ENCODE measurements at regions not wholly inside any gene's neighbourhood (a gene's known extent, or its start where the extent isn't known, plus 50 kb on each side); places are given as distances from the start of the nearest gene placed in this dataset.
"Not testable (repeated sequence)": the region's sequence is repeated elsewhere in the genome, so short reads cannot be mapped to it uniquely, and the experiment has no call there.

GRCh38 chr4:120299631-120300030, 233.0 kb upstream of the MAD2L1 start:
- DNase-seq (ENCODE audit: low spot score) = no peak

- DNase-seq (ENCODE audit: low spot score) = no peak
These were observed 226.7 kb upstream of the MAD2L1 start for GRCh38 chr4:120293341-120293740.

- DNase-seq (ENCODE audit: low spot score) = no peak
These were observed 224.9 kb upstream of the MAD2L1 start for GRCh38 chr4:120291541-120291940.

- DNase-seq (ENCODE audit: low spot score) = no peak
These were observed 223.9 kb upstream of the MAD2L1 start for GRCh38 chr4:120290553-120290952.

GRCh38 chr4:120286813-120287212, 220.2 kb upstream of the MAD2L1 start:
- no peak for DNase-seq (ENCODE audit: low spot score)

- DNase-seq (ENCODE audit: low spot score) = no peak
These were observed 214.9 kb upstream of the MAD2L1 start for GRCh38 chr4:120281581-120281980.

- DNase-seq (ENCODE audit: low spot score) = no peak
These were observed 210.7 kb upstream of the MAD2L1 start for GRCh38 chr4:120277391-120277790.

GRCh38 chr4:120266602-120267001, 200.0 kb upstream of the MAD2L1 start:
- DNase-seq (ENCODE audit: low spot score) = no peak

GRCh38 chr4:120263618-120264017, 197.0 kb upstream of the MAD2L1 start:
- DNase-seq (ENCODE audit: low spot score) = no peak

- DNase-seq (ENCODE audit: low spot score) = no peak
These were observed 194.5 kb upstream of the MAD2L1 start for GRCh38 chr4:120261117-120261516.

- DNase-seq (ENCODE audit: low spot score) = not testable (repeated sequence)
These were observed 189.6 kb upstream of the MAD2L1 start for GRCh38 chr4:120256112-120256775.

- DNase-seq (ENCODE audit: low spot score) = no peak
These were observed 171.8 kb upstream of the MAD2L1 start for GRCh38 chr4:120238277-120238973.

GRCh38 chr4:120236873-120237272, 170.2 kb upstream of the MAD2L1 start:
- no peak for DNase-seq (ENCODE audit: low spot score)

- DNase-seq (ENCODE audit: low spot score) = no peak
These were observed 165.4 kb upstream of the MAD2L1 start for GRCh38 chr4:120232050-120232449.

GRCh38 chr4:120228086-120228485, 161.4 kb upstream of the MAD2L1 start:
- no peak for DNase-seq (ENCODE audit: low spot score)

GRCh38 chr4:120227554-120227953, 160.9 kb upstream of the MAD2L1 start:
- no peak for DNase-seq (ENCODE audit: low spot score)

- no peak for DNase-seq (ENCODE audit: low spot score)
These were observed 158.9 kb upstream of the MAD2L1 start for GRCh38 chr4:120225527-120225926.

GRCh38 chr4:120218981-120219380, 152.3 kb upstream of the MAD2L1 start:
- DNase-seq (ENCODE audit: low spot score) = no peak

GRCh38 chr4:120215350-120215749, 148.7 kb upstream of the MAD2L1 start:
- no peak for DNase-seq (ENCODE audit: low spot score)

- DNase-seq (ENCODE audit: low spot score) = no peak
These were observed 144.9 kb upstream of the MAD2L1 start for GRCh38 chr4:120211408-120212015.

GRCh38 chr4:120209706-120210105, 143.1 kb upstream of the MAD2L1 start:
- no peak for DNase-seq (ENCODE audit: low spot score)

- DNase-seq (ENCODE audit: low spot score) = no peak
These were observed 140.4 kb upstream of the MAD2L1 start for GRCh38 chr4:120207021-120207420.

GRCh38 chr4:120202222-120202621, 135.6 kb upstream of the MAD2L1 start:
- no peak for DNase-seq (ENCODE audit: low spot score)

Measured in AG08395 (cell line).